PC-9 (cell line): ENCODE measurements at regions not wholly inside any gene's neighbourhood (a gene's known extent, or its start where the extent isn't known, plus 50 kb on each side); places are given as distances from the start of the nearest gene placed in this dataset.

Experiments used
- BruUV-seq: library from RNA; stranded (reverse); fragments of 400-500 nt; replicated peaks from 2 replicates; lab custom pipeline; 2021; lab: Mats Ljungman, UMichigan
- CTCF ChIA-PET: fragments of 300-600 bp; sonication (Branson Sonifier 250); formaldehyde crosslinking; loops from one replicate; lab custom pipeline; 2022; ENCODE audit warnings: antibody characterized with exemption; lab: Charles Lee
- POLR2A ChIA-PET: fragments of 300-600 bp; sonication (Branson Sonifier 250); formaldehyde crosslinking; loops from one replicate; lab custom pipeline; 2022; ENCODE audit warnings: antibody characterized with exemption; ENCODE audit not compliant: unreplicated experiment; lab: Charles Lee
- DNase-seq, 2 experiments: peaks; one replicate each; pipeline versions ENCODE4 v3.0.0 to v3.0.0-alpha.2; 2015 to 2022; ENCODE audit warnings: mixed read lengths in 1 of 2
- H2AFZ ChIP-seq: fragments of 200-600 bp; sonication (generic); 2 replicates; pipeline ENCODE4 v1.8.1; 2017; ENCODE audit warnings: antibody characterized with exemption
- H3F3A ChIP-seq: fragments of 200-600 bp; sonication (generic); 2 replicates; pipeline ENCODE4 v1.8.1; 2017; ENCODE audit warnings: antibody characterized with exemption, mild to moderate bottlenecking, low read depth; ENCODE audit not compliant: insufficient read depth
- H3K27ac ChIP-seq: fragments of 200-600 bp; sonication (generic); 2 replicates; pipeline ENCODE4 v1.6.1; 2016; ENCODE audit warnings: mixed run types
- H3K27me3 ChIP-seq: fragments of 200-600 bp; sonication (generic); 2 replicates; pipeline ENCODE4 v1.6.1; 2016; ENCODE audit warnings: low read depth, mixed run types; ENCODE audit not compliant: insufficient read depth
- H3K36me3 ChIP-seq: fragments of 200-600 bp; sonication (generic); 2 replicates; pipeline ENCODE4 v1.6.1; 2016; ENCODE audit warnings: low read depth, mixed run types
- H3K4me1 ChIP-seq: fragments of 200-600 bp; sonication (generic); replicated peaks from 2 replicates; pipeline ENCODE4 v1.6.1; 2016; ENCODE audit warnings: mixed run types; ENCODE audit not compliant: insufficient read depth
- H3K4me2 ChIP-seq: fragments of 200-600 bp; sonication (generic); 2 replicates; pipeline ENCODE4 v1.6.1; 2017; ENCODE audit warnings: mixed run types
- H3K4me3 ChIP-seq: fragments of 200-600 bp; sonication (generic); 2 replicates; pipeline ENCODE4 v1.6.1; 2016; ENCODE audit warnings: mixed run types
- H3K79me2 ChIP-seq: fragments of 200-600 bp; sonication (generic); 2 replicates; pipeline ENCODE4 v1.6.1; 2017; ENCODE audit warnings: low read depth, mixed run types
- H3K9me2 ChIP-seq: fragments of 200-600 bp; sonication (generic); 2 replicates; pipeline ENCODE4 v1.8.1; 2017; ENCODE audit warnings: mild to moderate bottlenecking; ENCODE audit not compliant: insufficient read depth
- H3K9me3 ChIP-seq: fragments of 200-600 bp; sonication (generic); 2 replicates; pipeline ENCODE4 v1.8.1; 2016; ENCODE audit warnings: low read depth; ENCODE audit not compliant: insufficient read depth
- H4K20me1 ChIP-seq: fragments of 200-600 bp; sonication (generic); 2 replicates; pipeline ENCODE4 v1.8.1; 2017; ENCODE audit not compliant: insufficient read depth
- CTCF ChIP-seq: fragments of 200-600 bp; sonication (generic); conservative IDR thresholded peaks from 2 replicates; pipeline ENCODE4 v1.6.1; 2017; ENCODE audit warnings: mixed run types, antibody characterized with exemption, mild to moderate bottlenecking, moderate library complexity
- EZH2 ChIP-seq: fragments of 200-600 bp; sonication (generic); IDR thresholded peaks from 2 replicates; pipeline ENCODE4 v1.8.0; 2017; ENCODE audit warnings: antibody characterized with exemption, low read depth
- intact Hi-C: fragments of 100-400 bp; cut with micrococcal nuclease; formaldehyde crosslinking; loops from one replicate; pipeline ENCODE4 v1.10.0; 2022; ENCODE audit not compliant: unreplicated experiment

GRCh38 chr4:187183346-187183745 is 459.7 kb upstream of the FAT1 start:
- ChIA-PET POLR2A (no interaction called here), CTCF (no interaction called here)
- no peaks in the 10 kb centered on the region for H3K9me2 ChIP-seq
- no peaks in the 10 kb centered on the region for H3K27me3 ChIP-seq
- intact Hi-C loops: no loop called here
- H4K20me1 ChIP-seq: no peaks in the 10 kb centered on the region
- no peak overlapping the region for H2AFZ ChIP-seq
- DNase-seq: no peak
- no TSS peak for BruUV-seq
- no peaks in the 10 kb centered on the region for H3K9me3 ChIP-seq
- no peaks in the 10 kb centered on the region for H3K36me3 ChIP-seq
- H3K4me1 ChIP-seq: no peaks in the 10 kb centered on the region
- no peaks in the 10 kb centered on the region for H3F3A ChIP-seq
- no peak overlapping the region for H3K27ac ChIP-seq
- H3K79me2 ChIP-seq: no peaks in the 10 kb centered on the region
- no peak overlapping the region for H3K4me3 ChIP-seq
- no peak for TF ChIP-seq EZH2
- no peak for TF ChIP-seq CTCF
- H3K4me2 ChIP-seq: no peak overlapping the region

- no peak for TF ChIP-seq EZH2
- no peak for TF ChIP-seq CTCF
- H3K36me3 ChIP-seq: no peaks in the 10 kb centered on the region
- no peaks in the 10 kb centered on the region for H3K79me2 ChIP-seq
- ChIA-PET CTCF (no interaction called here), POLR2A (no interaction called here)
- DNase-seq: no peak
- intact Hi-C loops: no loop called here
- no peak overlapping the region for H3K4me3 ChIP-seq
- H3K27ac ChIP-seq: no peak overlapping the region
- no peaks in the 10 kb centered on the region for H3K9me2 ChIP-seq
- H4K20me1 ChIP-seq: no peaks in the 10 kb centered on the region
- no peaks in the 10 kb centered on the region for H3K9me3 ChIP-seq
- no TSS peak for BruUV-seq
- no peak overlapping the region for H3K4me2 ChIP-seq
- H3K27me3 ChIP-seq: no peaks in the 10 kb centered on the region
- H3F3A ChIP-seq: no peaks in the 10 kb centered on the region
- no peaks in the 10 kb centered on the region for H3K4me1 ChIP-seq
- no peak overlapping the region for H2AFZ ChIP-seq
Observed at GRCh38 chr4:187183826-187184225, 460.2 kb upstream of the FAT1 start.

- POLR2A ChIA-PET: no interaction called here
- Histone ChIP-seq H3K9me3 (no peaks in the 10 kb centered on the region), H3K27me3 (no peaks in the 10 kb centered on the region), H3F3A (no peaks in the 10 kb centered on the region), H3K27ac (no peak overlapping the region), H4K20me1 (no peaks in the 10 kb centered on the region), H2AFZ (no peak overlapping the region), H3K4me3 (no peak overlapping the region), H3K36me3 (no peaks in the 10 kb centered on the region), H3K79me2 (no peaks in the 10 kb centered on the region), H3K9me2 (no peaks in the 10 kb centered on the region), H3K4me2 (no peak overlapping the region), H3K4me1 (no peaks in the 10 kb centered on the region)
- DNase-seq: no peak
- intact Hi-C loops: no loop called here
- CTCF ChIA-PET: no interaction called here
- TF ChIP-seq CTCF: no peak
- no peak for TF ChIP-seq EZH2
- no TSS peak for BruUV-seq
Observed at GRCh38 chr4:187184508-187184907, 460.9 kb upstream of the FAT1 start.
